Sigmoid colon (tissue), 6 donors: ENCODE measurements at regions not wholly inside any gene's neighbourhood (a gene's known extent, or its start where the extent isn't known, plus 50 kb on each side); places are given as distances from the start of the nearest gene placed in this dataset.
A peak's percentile ranks its signal among the peaks of the same experiment; 100 is the strongest.
"Not testable (repeated sequence)": the region's sequence is repeated elsewhere in the genome, so short reads cannot be mapped to it uniquely, and the experiment has no call there.

Experiments used
- DNase-seq: peaks from one replicate; pipeline ENCODE4 v3.0.0-alpha.2; 2019
- H3K27ac ChIP-seq, 4 donors: fragments of 200-600 bp; sonication (generic); one replicate each; pipeline ENCODE4 v1.5.1; 2016 to 2019; ENCODE audit warnings: mild to moderate bottlenecking in 1 of 4
- H3K27me3 ChIP-seq, 3 donors: fragments of 200-600 bp; sonication (generic); one replicate each; pipeline ENCODE4 v1.5.1; 2019; ENCODE audit warnings: mild to moderate bottlenecking in 1 of 3
- H3K36me3 ChIP-seq, 4 donors: fragments of 200-600 bp; sonication (generic); one replicate each; pipeline ENCODE4 v1.5.1; 2016 to 2019
- H3K4me1 ChIP-seq, 4 donors: fragments of 200-600 bp; sonication (generic); one replicate each; pipeline ENCODE4 v1.5.1; 2017 to 2019
- H3K4me3 ChIP-seq, 4 donors: fragments of 200-600 bp; sonication (generic); one replicate each; pipeline ENCODE4 v1.5.1; 2017 to 2019; ENCODE audit warnings: mild to moderate bottlenecking in 2 of 4, moderate library complexity in 1 of 4
- H3K9me3 ChIP-seq, 4 donors: fragments of 200-600 bp in 3 of 4; sonication (generic) in 3 of 4; one replicate each; pipeline versions ENCODE4 v1.5.1 to v1.6.1; 2013 to 2019
- EP300 ChIP-seq, 4 donors: sonication (generic); formaldehyde crosslinking; IDR thresholded peaks; one replicate each; pipeline ENCODE4 v1.6.1; 2017; ENCODE audit warnings: antibody characterized with exemption in 4 of 4
- POLR2A ChIP-seq, 2 donors: fragments of 450-650 bp; IDR thresholded peaks; one replicate each; pipeline ENCODE4 v1.6.1; 2016; ENCODE audit warnings: antibody characterized with exemption in 2 of 2, mild to moderate bottlenecking in 2 of 2, moderate library complexity in 2 of 2
- POLR2AphosphoS5 ChIP-seq, 4 donors: sonication (generic); formaldehyde crosslinking; IDR thresholded peaks; one replicate each; pipeline ENCODE4 v1.6.1; 2017; ENCODE audit warnings: antibody characterized with exemption in 4 of 4
- WGBS, 2 donors: extraction: QIAGEN DNeasy Blood & Tissue Kit; methylation state at CpG; one replicate each; pipeline ENCODE4 v1.1.7; 2013; 5-methylcytosine and 5-hydroxymethylcytosine counted together
- intact Hi-C: fragments of 100-400 bp; cut with DNase I; formaldehyde crosslinking; loops from one replicate; pipeline ENCODE4 v1.15.1; 2023
- TF ChIP-seq, protein P1 (sequence below), 4 experiments: fragments of 450-650 bp in 3 of 4; fragments of 200-600 bp in 1 of 4; IDR thresholded peaks; one replicate each; pipeline ENCODE4 v1.5.1; 2016 to 2019; ENCODE audit warnings: antibody characterized with exemption in 4 of 4, mild to moderate bottlenecking in 3 of 4, moderate library complexity in 2 of 4
- donor health status: healthy with polysubstance abuse.
- donor health status: healthy.

DNA sequence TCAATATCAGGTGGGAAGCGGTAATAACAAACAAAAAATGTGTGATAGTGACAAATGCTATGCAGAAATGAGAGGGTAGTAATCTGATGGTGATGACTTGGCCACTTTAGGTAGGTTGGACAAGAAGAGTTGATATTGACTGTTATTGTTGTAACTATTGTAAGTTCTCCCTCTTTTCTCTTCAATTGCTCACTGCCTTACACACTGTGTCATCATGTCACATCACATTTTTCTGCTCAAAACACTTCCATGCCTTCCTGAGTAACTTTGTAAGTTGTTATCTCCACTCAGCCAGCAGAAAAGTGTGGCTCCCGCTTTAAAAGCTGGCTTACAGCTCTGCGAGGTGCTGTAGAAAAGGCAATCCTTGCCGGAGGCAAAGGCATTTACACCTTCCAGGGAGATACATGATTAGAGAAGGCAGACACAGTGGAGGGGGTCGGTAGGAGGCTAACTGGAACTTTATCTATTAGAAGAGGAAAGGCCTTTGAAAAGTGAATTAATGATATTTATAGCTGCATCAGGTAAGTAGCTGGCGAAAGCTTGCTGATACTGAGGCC lies 85.2 kb upstream of the CLINT1 start:
- intact Hi-C loops, result no loop called here
- 84 to 87% methylated on average over 6 of the region's 6 CpGs for WGBS, 2 donors

DNA sequence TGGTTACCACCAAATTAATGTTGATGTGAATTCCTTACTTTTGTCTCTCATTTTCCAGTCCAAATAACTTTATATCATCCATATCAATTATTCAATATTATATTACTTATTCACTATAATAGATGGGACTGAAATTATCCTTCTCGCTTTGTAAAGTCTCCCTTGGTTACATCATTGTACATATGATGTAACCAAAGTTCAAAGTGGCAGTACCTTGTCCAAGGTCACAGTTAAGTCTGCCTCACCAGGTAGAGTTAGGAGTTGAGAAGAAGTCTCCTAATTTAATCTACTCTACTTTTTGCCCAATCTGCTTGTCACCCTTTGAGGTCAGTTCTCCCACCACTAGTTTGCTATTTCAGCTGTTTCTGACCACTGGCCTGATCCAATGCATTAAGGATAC lies 83.7 kb upstream of the CLINT1 start:
- WGBS, 2 donors, result 49 to 88% methylated on average over 1 of the region's 1 CpG
- H3K36me3 ChIP-seq, result no peaks in the 10 kb centered on the region
- intact Hi-C loops, result no loop called here
- no peaks in the 10 kb centered on the region for H3K9me3 ChIP-seq
- no peak for DNase-seq
- TF ChIP-seq EP300 (IDR thresholded peaks at IDR 0.05) (no peak), POLR2A (IDR thresholded peaks at IDR 0.05) (no peak), POLR2AphosphoS5 (IDR thresholded peaks at IDR 0.05) (no peak)
- H3K27ac ChIP-seq, result no peak overlapping the region
- no peak overlapping the region for H3K4me3 ChIP-seq
- no peaks in the 10 kb centered on the region for H3K27me3 ChIP-seq
- peaks cover 0 to under 1% (median 0%) of the 10 kb centered on the region in 4 donors for H3K4me1 ChIP-seq

More for the DNA sequence above, 85.2 kb upstream of the CLINT1 start:
- H3K27ac ChIP-seq, result peak overlapping the region in 1 of 4 donors; percentile 1
- H3K27me3 ChIP-seq, result no peaks in the 10 kb centered on the region
- no peaks in the 10 kb centered on the region for H3K9me3 ChIP-seq
- DNase-seq, result no peak
- TF ChIP-seq, protein P1, sequence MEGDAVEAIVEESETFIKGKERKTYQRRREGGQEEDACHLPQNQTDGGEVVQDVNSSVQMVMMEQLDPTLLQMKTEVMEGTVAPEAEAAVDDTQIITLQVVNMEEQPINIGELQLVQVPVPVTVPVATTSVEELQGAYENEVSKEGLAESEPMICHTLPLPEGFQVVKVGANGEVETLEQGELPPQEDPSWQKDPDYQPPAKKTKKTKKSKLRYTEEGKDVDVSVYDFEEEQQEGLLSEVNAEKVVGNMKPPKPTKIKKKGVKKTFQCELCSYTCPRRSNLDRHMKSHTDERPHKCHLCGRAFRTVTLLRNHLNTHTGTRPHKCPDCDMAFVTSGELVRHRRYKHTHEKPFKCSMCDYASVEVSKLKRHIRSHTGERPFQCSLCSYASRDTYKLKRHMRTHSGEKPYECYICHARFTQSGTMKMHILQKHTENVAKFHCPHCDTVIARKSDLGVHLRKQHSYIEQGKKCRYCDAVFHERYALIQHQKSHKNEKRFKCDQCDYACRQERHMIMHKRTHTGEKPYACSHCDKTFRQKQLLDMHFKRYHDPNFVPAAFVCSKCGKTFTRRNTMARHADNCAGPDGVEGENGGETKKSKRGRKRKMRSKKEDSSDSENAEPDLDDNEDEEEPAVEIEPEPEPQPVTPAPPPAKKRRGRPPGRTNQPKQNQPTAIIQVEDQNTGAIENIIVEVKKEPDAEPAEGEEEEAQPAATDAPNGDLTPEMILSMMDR (IDR thresholded peaks at IDR 0.05), result no peak
- TF ChIP-seq POLR2A (IDR thresholded peaks at IDR 0.05) (no peak), POLR2AphosphoS5 (IDR thresholded peaks at IDR 0.05) (no peak), EP300 (IDR thresholded peaks at IDR 0.05) (no peak)
- peaks cover 0 to 14% (median 7%) of the 10 kb centered on the region in 4 donors for H3K4me1 ChIP-seq
- H3K36me3 ChIP-seq, result no peaks in the 10 kb centered on the region
- no peak overlapping the region for H3K4me3 ChIP-seq

DNA sequence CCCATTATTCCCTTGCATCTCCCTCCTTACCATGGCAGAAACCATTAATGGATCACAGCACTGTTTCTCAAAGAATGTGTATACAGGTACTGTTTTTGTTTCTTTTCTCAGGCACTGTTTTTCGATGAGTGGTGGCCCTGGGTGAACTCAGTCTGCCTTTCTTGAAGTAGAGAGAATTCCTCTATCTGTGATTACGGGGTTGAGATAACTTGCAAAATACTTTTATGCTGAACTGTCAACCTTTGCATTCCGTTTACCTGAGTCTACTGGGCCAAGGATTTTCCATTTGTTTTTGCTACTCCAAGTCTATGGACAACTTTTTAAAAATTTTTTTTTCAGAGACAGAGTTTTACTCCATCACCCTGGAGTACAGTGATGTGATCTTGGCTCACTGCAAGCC lies 82.7 kb upstream of the CLINT1 start:
- WGBS, 2 donors, result 92 to 97% methylated on average over 3 of the region's 3 CpGs
- no peak for TF ChIP-seq POLR2AphosphoS5 (IDR thresholded peaks at IDR 0.05)
- no peak for TF ChIP-seq EP300 (IDR thresholded peaks at IDR 0.05)
- no peak for TF ChIP-seq POLR2A (IDR thresholded peaks at IDR 0.05)
- TF ChIP-seq, protein P1 (IDR thresholded peaks at IDR 0.05), result no peak
- Histone ChIP-seq H3K36me3 (no peaks in the 10 kb centered on the region), H3K4me1 (no peaks in the 10 kb centered on the region), H3K9me3 (no peaks in the 10 kb centered on the region), H3K4me3 (no peak overlapping the region), H3K27me3 (no peaks in the 10 kb centered on the region), H3K27ac (no peak overlapping the region)
- no peak for DNase-seq
- intact Hi-C loops, result no loop called here

DNA sequence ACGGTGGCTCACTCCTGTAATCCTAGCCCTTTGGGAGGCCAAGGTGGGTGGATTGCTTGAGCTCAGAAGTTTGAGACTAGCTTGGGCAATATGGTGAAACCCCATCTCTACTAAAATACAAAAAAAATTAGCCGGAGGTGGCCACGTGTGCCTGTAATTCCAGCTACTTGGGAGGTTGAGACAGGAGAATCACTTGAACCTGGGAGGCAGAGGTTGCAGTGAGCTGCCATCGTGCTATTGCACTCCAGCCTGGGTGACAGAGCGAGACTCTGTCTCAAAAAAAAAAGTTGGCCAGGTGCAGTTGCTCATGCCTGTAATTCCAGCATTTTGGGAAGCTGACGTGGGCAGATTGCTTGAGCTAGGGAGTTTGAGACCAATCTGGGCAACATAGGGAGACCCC lies 79.2 kb upstream of the CLINT1 start:
- H3K9me3 ChIP-seq, H3K4me1 ChIP-seq, H3K27me3 ChIP-seq, intact Hi-C loops, H3K4me3 ChIP-seq, DNase-seq, H3K36me3 ChIP-seq, H3K27ac ChIP-seq: not testable (repeated sequence)
- 85 to 94% methylated on average over 6 of the region's 6 CpGs for WGBS, 2 donors

DNA sequence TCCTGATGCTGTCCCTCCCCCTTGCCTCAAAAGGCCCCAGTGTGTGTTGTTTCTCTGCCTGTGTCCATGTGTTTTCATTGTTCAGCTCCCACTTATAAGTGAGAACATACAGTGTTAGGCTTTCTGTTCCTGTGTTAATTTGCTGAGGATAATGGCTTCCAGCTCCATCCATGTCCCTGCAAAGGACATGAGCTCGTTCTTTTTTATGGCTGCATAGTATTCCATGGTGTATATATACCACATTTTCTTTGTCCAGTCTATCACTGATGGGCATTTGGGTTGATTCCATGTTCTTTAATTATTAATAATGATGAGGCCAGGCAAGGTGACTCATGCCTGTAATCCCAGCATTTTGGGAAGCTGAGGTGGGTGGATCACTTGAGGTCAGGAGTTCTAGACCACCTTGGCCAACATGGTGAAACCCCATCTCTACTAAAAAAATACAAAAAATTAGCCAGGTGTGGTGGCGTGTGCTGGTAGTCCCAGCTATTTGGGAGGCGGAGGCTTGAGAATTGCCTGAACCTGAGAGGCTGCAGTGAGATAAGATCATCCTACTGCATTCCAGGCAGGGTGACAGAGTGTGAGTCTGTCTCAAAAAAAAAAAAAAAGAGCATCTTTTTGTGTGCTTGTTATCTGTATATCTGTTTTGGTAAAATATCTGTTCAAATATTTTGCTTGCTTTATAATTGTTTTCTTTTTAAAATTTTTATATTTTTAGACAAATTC lies 78.0 kb upstream of the CLINT1 start:
- H3K27ac ChIP-seq, H3K9me3 ChIP-seq, DNase-seq, H3K4me3 ChIP-seq, intact Hi-C loops, H3K27me3 ChIP-seq, H3K36me3 ChIP-seq, H3K4me1 ChIP-seq: not testable (repeated sequence)
- 86 to 97% methylated on average over 3 of the region's 3 CpGs for WGBS, 2 donors

DNA sequence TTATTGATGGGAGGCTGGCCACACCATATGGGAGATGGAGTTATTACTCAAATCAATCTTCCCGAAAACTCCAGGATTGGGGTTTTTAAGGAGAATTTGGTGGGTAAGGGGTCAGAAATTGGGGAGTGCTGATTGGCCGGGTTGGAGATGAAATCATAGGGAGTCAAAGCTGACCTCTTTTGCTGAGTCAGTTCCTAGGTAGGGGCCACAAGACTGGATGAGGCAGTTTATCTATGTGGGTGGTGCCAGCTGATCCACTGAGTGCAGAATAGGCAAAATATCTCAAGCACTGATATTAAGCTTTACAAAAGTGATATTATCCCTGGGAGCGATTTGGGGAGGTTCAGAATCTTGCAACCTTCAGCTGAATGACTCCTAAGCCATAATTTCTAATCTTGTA lies 75.7 kb upstream of the CLINT1 start:
- WGBS, 2 donors, result 93 to 97% methylated on average over 3 of the region's 3 CpGs
- H3K27me3 ChIP-seq, result no peaks in the 10 kb centered on the region
- H3K4me3 ChIP-seq, result no peak overlapping the region
- no peak for TF ChIP-seq POLR2A (IDR thresholded peaks at IDR 0.05)
- no peak for TF ChIP-seq POLR2AphosphoS5 (IDR thresholded peaks at IDR 0.05)
- H3K9me3 ChIP-seq, result peaks cover 0 to 3% (median 1%) of the 10 kb centered on the region in 4 donors
- no peaks in the 10 kb centered on the region for H3K36me3 ChIP-seq
- intact Hi-C loops, result no loop called here
- no peak overlapping the region for H3K27ac ChIP-seq
- DNase-seq, result no peak
- H3K4me1 ChIP-seq, result peaks cover 0 to 10% (median 0%) of the 10 kb centered on the region in 4 donors
